ENCODE measurements at regions not wholly inside any gene's neighbourhood (a gene's known extent, or its start where the extent isn't known, plus 50 kb on each side); places are given as distances from the start of the nearest gene placed in this dataset.

DNA sequence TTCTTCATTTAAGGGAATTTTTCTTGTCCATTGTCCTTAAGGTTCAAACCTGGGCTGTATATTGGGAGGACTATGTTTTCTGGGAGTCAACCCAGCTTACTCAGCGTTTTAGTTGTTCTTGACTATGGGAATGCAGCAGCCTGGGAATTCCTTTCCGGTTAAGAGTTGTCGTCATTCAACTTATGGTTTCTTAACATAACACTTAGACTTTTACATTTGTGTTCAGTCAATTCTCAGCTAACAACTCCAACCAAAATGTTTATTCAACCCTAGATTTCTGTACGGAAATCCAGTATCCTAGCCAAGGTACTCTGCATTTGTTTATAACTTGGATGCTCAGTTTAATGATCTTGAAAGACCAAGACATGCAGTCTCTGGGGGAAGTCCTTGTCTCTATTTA lies 960.9 kb downstream of the CBLN2 start:
- H3K9me3 Mint-ChIP-seq = no peaks in the 10 kb centered on the region
- intact Hi-C loops (cut with micrococcal nuclease) = no loop called here
- H3K27me3 Mint-ChIP-seq (ENCODE audit: low read depth) = no peaks in the 10 kb centered on the region
- no peak overlapping the region for H3K27ac Mint-ChIP-seq
- H3K4me1 Mint-ChIP-seq (ENCODE audit: low read depth) = no peaks in the 10 kb centered on the region
- DNase-seq (ENCODE audit: low spot score) = no peak
- no peak overlapping the region for H3K4me3 Mint-ChIP-seq (ENCODE audit: low read depth)
- no peaks in the 10 kb centered on the region for H3K36me3 Mint-ChIP-seq (ENCODE audit: low read depth)

GRCh38 chr18:71554686-71555085 lies 989.5 kb downstream of the CBLN2 start:
- no peak for DNase-seq (ENCODE audit: low spot score)
- Mint-ChIP-seq H3K4me3 (ENCODE audit: low read depth) (no peak overlapping the region), H3K4me1 (ENCODE audit: low read depth) (no peaks in the 10 kb centered on the region), H3K27ac (no peak overlapping the region), H3K36me3 (ENCODE audit: low read depth) (no peaks in the 10 kb centered on the region), H3K27me3 (ENCODE audit: low read depth) (no peaks in the 10 kb centered on the region), H3K9me3 (peaks cover 4% of the 10 kb centered on the region)
- intact Hi-C loops (cut with micrococcal nuclease) = no loop called here

DNA sequence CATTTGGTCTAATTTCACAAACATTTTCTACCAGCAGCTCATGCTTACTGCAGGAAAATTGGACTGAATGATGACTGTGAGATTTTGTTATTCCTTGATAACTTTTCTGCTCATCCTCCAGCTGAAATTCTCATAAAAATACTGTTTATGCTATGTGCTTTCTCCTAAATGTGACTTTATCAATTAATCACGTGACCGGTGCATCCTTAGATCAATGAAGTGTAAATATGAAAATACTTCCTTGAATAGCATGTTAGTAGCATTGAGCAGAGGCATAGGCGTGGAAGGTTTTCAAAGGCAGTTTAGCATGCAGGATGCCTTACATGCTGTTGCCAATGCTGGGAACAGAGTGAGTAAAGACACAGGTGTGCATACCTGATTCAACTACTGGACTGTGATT lies 1002.5 kb downstream of the CBLN2 start:
- Mint-ChIP-seq H3K9me3 (no peaks in the 10 kb centered on the region), H3K4me1 (ENCODE audit: low read depth) (no peaks in the 10 kb centered on the region), H3K36me3 (ENCODE audit: low read depth) (no peaks in the 10 kb centered on the region), H3K27me3 (ENCODE audit: low read depth) (no peaks in the 10 kb centered on the region), H3K27ac (no peak overlapping the region), H3K4me3 (ENCODE audit: low read depth) (no peak overlapping the region)
- no peak for DNase-seq (ENCODE audit: low spot score)
- intact Hi-C loops (cut with micrococcal nuclease) = no loop called here

- no peak overlapping the region for H3K27ac Mint-ChIP-seq
- peaks cover 5% of the 10 kb centered on the region for H3K9me3 Mint-ChIP-seq
- H3K36me3 Mint-ChIP-seq (ENCODE audit: low read depth) = no peaks in the 10 kb centered on the region
- intact Hi-C loops (cut with micrococcal nuclease) = no loop called here
- no peak overlapping the region for H3K4me3 Mint-ChIP-seq (ENCODE audit: low read depth)
- DNase-seq (ENCODE audit: low spot score) = no peak
- no peaks in the 10 kb centered on the region for H3K4me1 Mint-ChIP-seq (ENCODE audit: low read depth)
- H3K27me3 Mint-ChIP-seq (ENCODE audit: low read depth) = no peaks in the 10 kb centered on the region
Measured at GRCh38 chr18:71529703-71530303, 1014.3 kb downstream of the CBLN2 start.

DNA sequence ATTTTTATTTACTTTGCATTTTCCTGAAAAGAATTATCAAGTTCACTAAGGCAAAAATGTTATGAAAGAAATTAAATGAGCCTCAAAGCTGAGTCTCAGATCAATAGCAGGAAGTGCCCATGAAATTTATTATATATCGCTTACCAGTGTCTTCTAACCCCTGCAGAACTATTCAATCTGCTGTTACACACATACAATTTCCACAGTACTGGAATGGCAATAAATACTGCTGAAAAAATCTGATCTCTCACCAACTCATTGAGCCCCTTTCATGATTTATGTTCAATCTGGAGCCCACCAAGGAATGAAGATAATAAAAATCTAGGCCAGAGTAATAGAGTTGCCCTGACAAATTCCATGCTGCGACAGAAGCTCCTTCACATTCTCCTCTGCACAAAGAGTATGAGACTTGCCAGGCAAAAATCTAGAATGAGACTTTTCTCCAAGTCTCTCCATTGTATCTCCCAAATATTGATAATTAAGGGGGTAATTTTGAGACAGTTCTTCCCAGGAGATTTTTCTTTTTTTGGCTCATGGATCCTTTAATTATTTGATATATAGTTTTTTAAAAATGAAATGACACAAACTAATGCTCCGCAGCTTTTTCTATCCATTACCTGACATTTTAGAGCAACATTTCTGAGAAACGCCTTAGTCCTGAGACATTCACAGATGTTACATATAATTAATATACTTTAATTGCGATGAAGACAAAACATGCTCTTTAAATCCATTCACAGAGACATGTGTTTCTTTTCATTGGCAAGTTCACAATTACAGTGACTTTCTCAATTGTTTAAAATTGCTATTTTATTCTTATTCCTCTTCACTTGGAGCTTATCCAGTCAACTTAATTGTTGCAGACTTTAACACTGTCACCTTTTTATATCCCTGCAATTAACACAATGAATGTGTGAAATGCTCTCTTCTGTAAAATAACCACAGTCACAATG lies 1020.4 kb downstream of the CBLN2 start:
- H3K27ac Mint-ChIP-seq = no peak overlapping the region
- intact Hi-C loops (cut with micrococcal nuclease) = no loop called here
- H3K27me3 Mint-ChIP-seq (ENCODE audit: low read depth) = no peaks in the 10 kb centered on the region
- H3K4me3 Mint-ChIP-seq (ENCODE audit: low read depth) = no peak overlapping the region
- H3K4me1 Mint-ChIP-seq (ENCODE audit: low read depth) = no peaks in the 10 kb centered on the region
- H3K36me3 Mint-ChIP-seq (ENCODE audit: low read depth) = no peaks in the 10 kb centered on the region
- peaks cover under 1% of the 10 kb centered on the region for H3K9me3 Mint-ChIP-seq
- DNase-seq (ENCODE audit: low spot score) = no peak

DNA sequence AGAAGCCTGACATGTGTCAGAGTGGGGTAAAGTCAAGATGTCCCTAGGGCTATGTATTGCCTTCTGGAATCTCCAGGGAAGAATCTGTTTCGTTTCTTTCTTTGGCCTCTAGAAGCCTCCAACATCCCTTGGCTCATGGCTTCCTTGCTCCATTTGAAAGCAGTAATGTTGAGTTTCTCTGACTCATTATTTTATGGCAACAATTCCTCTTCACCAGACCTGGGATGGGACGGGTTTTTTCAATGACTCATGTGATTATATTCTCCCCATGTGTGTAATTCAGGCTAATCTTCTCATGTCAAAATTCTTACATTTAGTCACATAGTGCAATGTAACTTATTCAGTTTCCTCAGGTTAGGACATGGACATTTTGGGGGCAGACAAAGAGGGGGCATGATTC lies 1038.6 kb downstream of the CBLN2 start:
- Mint-ChIP-seq H3K9me3 (peaks cover 19% of the 10 kb centered on the region), H3K36me3 (ENCODE audit: low read depth) (no peaks in the 10 kb centered on the region), H3K27ac (no peak overlapping the region), H3K4me3 (ENCODE audit: low read depth) (no peak overlapping the region), H3K4me1 (ENCODE audit: low read depth) (no peaks in the 10 kb centered on the region), H3K27me3 (ENCODE audit: low read depth) (no peaks in the 10 kb centered on the region)
- DNase-seq (ENCODE audit: low spot score) = no peak
- intact Hi-C loops (cut with micrococcal nuclease) = no loop called here

DNA sequence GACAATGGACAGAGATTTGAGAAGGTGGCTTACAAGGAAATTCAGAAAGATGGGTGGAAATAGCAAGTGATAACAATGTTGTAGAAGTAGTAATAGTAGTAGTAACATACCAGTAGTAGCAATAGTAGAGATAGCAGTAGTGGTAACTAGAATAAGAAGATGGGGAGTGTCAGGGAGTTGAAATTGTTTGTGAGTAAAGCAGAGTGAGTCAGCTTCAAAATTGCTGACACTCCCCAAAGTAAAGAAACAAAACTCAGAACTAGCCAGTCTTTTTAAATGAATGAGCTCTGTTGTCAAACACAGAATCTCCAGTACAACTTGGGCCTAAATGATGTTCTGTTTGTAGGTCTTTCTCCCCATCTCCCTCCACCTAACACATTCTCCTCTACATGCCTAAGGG lies 1040.9 kb downstream of the CBLN2 start:
- DNase-seq (ENCODE audit: low spot score) = no peak
- no peaks in the 10 kb centered on the region for H3K36me3 Mint-ChIP-seq (ENCODE audit: low read depth)
- no peak overlapping the region for H3K4me3 Mint-ChIP-seq (ENCODE audit: low read depth)
- H3K9me3 Mint-ChIP-seq = peaks cover 19% of the 10 kb centered on the region
- H3K27me3 Mint-ChIP-seq (ENCODE audit: low read depth) = no peaks in the 10 kb centered on the region
- no peaks in the 10 kb centered on the region for H3K4me1 Mint-ChIP-seq (ENCODE audit: low read depth)
- no peak overlapping the region for H3K27ac Mint-ChIP-seq
- intact Hi-C loops (cut with micrococcal nuclease) = no loop called here

DNA sequence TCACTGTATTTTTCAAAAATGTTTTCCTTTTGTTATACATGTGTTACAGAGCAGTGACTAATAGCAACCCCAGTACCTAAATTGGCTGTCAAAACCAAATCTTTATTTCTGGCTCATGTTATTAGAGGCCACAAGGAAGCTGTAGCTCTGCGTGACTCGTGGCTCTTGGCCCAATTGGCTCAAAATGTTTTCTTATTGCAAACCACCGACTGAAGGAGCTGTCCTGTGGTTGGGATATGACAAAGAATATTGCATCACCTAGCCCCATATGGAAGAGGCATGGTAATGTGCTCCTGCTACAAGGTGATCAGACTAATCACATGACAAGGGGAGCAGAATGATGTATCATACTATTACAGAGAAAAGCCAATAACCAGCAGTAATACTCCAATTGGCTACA lies 1058.5 kb downstream of the CBLN2 start:
- intact Hi-C loops (cut with micrococcal nuclease) = no loop called here
- Mint-ChIP-seq H3K27ac (no peak overlapping the region), H3K36me3 (ENCODE audit: low read depth) (no peaks in the 10 kb centered on the region), H3K27me3 (ENCODE audit: low read depth) (no peaks in the 10 kb centered on the region), H3K4me1 (ENCODE audit: low read depth) (no peaks in the 10 kb centered on the region), H3K4me3 (ENCODE audit: low read depth) (no peak overlapping the region), H3K9me3 (peaks cover 3% of the 10 kb centered on the region)
- no peak for DNase-seq (ENCODE audit: low spot score)

DNA sequence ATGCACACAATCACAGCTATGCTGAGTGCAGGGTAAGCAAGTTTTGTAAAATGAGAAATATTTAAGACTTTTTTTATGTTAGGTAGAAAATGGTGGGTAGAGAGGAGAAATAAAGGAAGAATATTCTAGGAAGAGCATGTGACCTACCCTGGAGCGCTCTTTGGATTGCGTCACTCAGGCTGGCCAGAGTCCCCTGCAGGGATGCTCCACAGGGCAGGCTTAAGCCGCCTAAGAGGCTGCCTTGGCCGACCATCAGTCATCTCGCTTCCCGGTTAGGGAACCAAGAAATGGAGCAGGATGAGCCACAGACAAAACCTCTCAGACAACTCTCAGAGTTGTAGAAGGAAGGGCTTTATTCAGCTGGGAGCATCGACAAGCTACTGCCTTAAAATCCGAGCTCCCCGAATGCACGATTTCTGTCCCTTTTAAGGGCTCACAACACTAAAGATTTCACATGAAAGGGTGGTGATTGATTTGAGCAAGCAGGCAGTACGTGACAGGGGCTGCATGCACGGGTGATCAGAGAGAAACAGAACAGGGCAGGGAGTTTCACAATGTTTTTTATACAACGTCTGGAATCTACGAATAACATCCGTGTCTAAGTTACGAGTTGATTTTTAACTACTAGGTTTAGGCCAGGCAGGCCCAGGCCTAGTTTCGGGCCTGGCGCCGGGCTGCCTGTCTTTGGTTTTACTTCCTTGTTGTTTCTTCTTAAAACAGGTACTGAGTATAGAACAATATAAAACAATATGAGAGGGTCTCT lies 1072.0 kb downstream of the CBLN2 start:
- intact Hi-C loops (cut with micrococcal nuclease) = no loop called here
- no peak overlapping the region for H3K4me3 Mint-ChIP-seq (ENCODE audit: low read depth)
- DNase-seq (ENCODE audit: low spot score) = no peak
- H3K27ac Mint-ChIP-seq = no peak overlapping the region
- H3K4me1 Mint-ChIP-seq (ENCODE audit: low read depth) = no peaks in the 10 kb centered on the region
- peaks cover 12% of the 10 kb centered on the region for H3K9me3 Mint-ChIP-seq
- no peaks in the 10 kb centered on the region for H3K36me3 Mint-ChIP-seq (ENCODE audit: low read depth)
- H3K27me3 Mint-ChIP-seq (ENCODE audit: low read depth) = no peaks in the 10 kb centered on the region

GRCh38 chr18:71456206-71456605 lies 1087.9 kb downstream of the CBLN2 start:
- intact Hi-C loops (cut with micrococcal nuclease) = no loop called here
- no peak for DNase-seq (ENCODE audit: low spot score)
- no peaks in the 10 kb centered on the region for H3K36me3 Mint-ChIP-seq (ENCODE audit: low read depth)
- no peaks in the 10 kb centered on the region for H3K9me3 Mint-ChIP-seq
- no peaks in the 10 kb centered on the region for H3K27me3 Mint-ChIP-seq (ENCODE audit: low read depth)
- no peak overlapping the region for H3K27ac Mint-ChIP-seq
- H3K4me3 Mint-ChIP-seq (ENCODE audit: low read depth) = no peak overlapping the region
- no peaks in the 10 kb centered on the region for H3K4me1 Mint-ChIP-seq (ENCODE audit: low read depth)

DNA sequence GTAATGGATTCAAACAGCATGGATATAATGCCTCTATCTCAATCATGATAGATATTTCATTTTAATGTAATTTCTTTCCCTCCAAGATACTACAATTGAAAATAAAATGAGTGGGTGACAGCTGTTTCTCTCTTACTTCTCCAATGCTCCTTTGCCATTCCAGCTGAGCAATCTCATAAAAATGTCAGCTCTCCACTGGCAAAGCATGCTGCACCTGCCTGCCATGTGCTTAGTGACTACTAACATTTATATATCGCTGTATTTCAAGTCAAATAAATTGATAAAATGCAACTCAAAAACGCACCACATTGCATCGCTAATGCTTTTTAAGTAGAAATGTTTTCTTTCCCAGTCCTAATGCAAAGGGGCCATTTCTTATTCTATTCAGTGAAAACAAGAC lies 1093.9 kb downstream of the CBLN2 start:
- intact Hi-C loops (cut with micrococcal nuclease) = no loop called here
- no peak overlapping the region for H3K4me3 Mint-ChIP-seq (ENCODE audit: low read depth)
- no peak overlapping the region for H3K27ac Mint-ChIP-seq
- no peaks in the 10 kb centered on the region for H3K4me1 Mint-ChIP-seq (ENCODE audit: low read depth)
- no peaks in the 10 kb centered on the region for H3K36me3 Mint-ChIP-seq (ENCODE audit: low read depth)
- DNase-seq (ENCODE audit: low spot score) = no peak
- no peaks in the 10 kb centered on the region for H3K27me3 Mint-ChIP-seq (ENCODE audit: low read depth)
- H3K9me3 Mint-ChIP-seq = no peaks in the 10 kb centered on the region

- Mint-ChIP-seq H3K27ac (no peak overlapping the region), H3K27me3 (ENCODE audit: low read depth) (no peaks in the 10 kb centered on the region)
Measured at GRCh38 chr18:71443706-71444480, 1100.2 kb downstream of the CBLN2 start.

More at GRCh38 chr18:71443706-71444480, 1100.2 kb downstream of the CBLN2 start:
- intact Hi-C loops (cut with micrococcal nuclease) = no loop called here
- Mint-ChIP-seq H3K36me3 (ENCODE audit: low read depth) (no peaks in the 10 kb centered on the region), H3K9me3 (peaks cover 4% of the 10 kb centered on the region), H3K4me3 (ENCODE audit: low read depth) (no peak overlapping the region), H3K4me1 (ENCODE audit: low read depth) (no peaks in the 10 kb centered on the region)
- DNase-seq (ENCODE audit: low spot score) = no peak

Measured in activated T-helper 2 cell treated with anti-CD3 and anti-CD28 coated beads, Interferon-gamma antibody, Interleukin-2, Interleukin-4, amounts not matched to agents 10 μg/mL and 5 μg/mL and 100 μg/mL, durations not matched to agents 14 hours and 24 hours and 36 hours (primary cell).